RWPE1 (cell line): ENCODE measurements at regions not wholly inside any gene's neighbourhood (a gene's known extent, or its start where the extent isn't known, plus 50 kb on each side); places are given as distances from the start of the nearest gene placed in this dataset.

ENCODE experiments used
- CTCF ChIA-PET: fragments of 350-600 bp; sonication (Branson Sonifier 250); formaldehyde crosslinking; extraction: SDS; loops from one replicate; lab custom pipeline; 2021; lab: Yijun Ruan, JAX
- POLR2A ChIA-PET: fragments of 400-600 bp; formaldehyde crosslinking; extraction: SDS; loops from one replicate; lab custom pipeline; 2020; ENCODE audit warnings: antibody characterized with exemption; ENCODE audit not compliant: low non-redundant PET; lab: Yijun Ruan, JAX
- DNase-seq: peaks from one replicate; pipeline ENCODE4 v3.0.0; 2012; ENCODE audit warnings: low spot score
- H3K27ac ChIP-seq: fragments of 450-650 bp; 2 replicates; pipeline ENCODE4 v1.5.1; 2017
- CTCF ChIP-seq: fragments of 450-650 bp; conservative IDR thresholded peaks from 2 replicates; pipeline ENCODE4 v1.5.1; 2017; ENCODE audit warnings: low read depth, mild to moderate bottlenecking

- POLR2A ChIA-PET, result no interaction called here
- no peak overlapping the region for H3K27ac ChIP-seq
- DNase-seq, result no peak
- CTCF ChIA-PET, result no interaction called here
- TF ChIP-seq CTCF, result no peak
Measured at GRCh38 chr18:49667462-49667861, 105.6 kb downstream of the LIPG start.

GRCh38 chr18:49666045-49666775 is 104.4 kb downstream of the LIPG start:
- DNase-seq, result no peak
- no peak overlapping the region for H3K27ac ChIP-seq
- TF ChIP-seq CTCF, result no peak
- CTCF ChIA-PET, result interaction anchor here (0.7 kb wide), 1 partner anchor 1401 kb away, joined by 3 read pairs; no protein-coding TSS in a partner anchor
- POLR2A ChIA-PET, result no interaction called here

GRCh38 chr18:49663899-49664890 is 102.3 kb downstream of the LIPG start:
- H3K27ac ChIP-seq, result no peak overlapping the region
- ChIA-PET CTCF (no interaction called here), POLR2A (no interaction called here)
- DNase-seq, result no peak
- no peak for TF ChIP-seq CTCF

- ChIA-PET POLR2A (no interaction called here), CTCF (no interaction called here)
- DNase-seq, result no peak
- TF ChIP-seq CTCF, result no peak
- no peak overlapping the region for H3K27ac ChIP-seq
Measured at GRCh38 chr18:49662506-49662905, 100.6 kb downstream of the LIPG start.

GRCh38 chr18:49658823-49659404 is 97.1 kb downstream of the LIPG start:
- CTCF ChIA-PET, result no interaction called here
- POLR2A ChIA-PET, result no interaction called here
- H3K27ac ChIP-seq, result no peak overlapping the region
- no peak for DNase-seq
- TF ChIP-seq CTCF, result no peak

- no peak overlapping the region for H3K27ac ChIP-seq
- DNase-seq, result peak; percentile 21
- POLR2A ChIA-PET, result no interaction called here
- CTCF ChIA-PET, result no interaction called here
- TF ChIP-seq CTCF, result no peak
Measured at GRCh38 chr18:49656073-49656692, 94.3 kb downstream of the LIPG start.
